ENCODE measurements at regions not wholly inside any gene's neighbourhood (a gene's known extent, or its start where the extent isn't known, plus 50 kb on each side); places are given as distances from the start of the nearest gene placed in this dataset.

GRCh38 chr1:10889650-10890353, 93.4 kb upstream of the CASZ1 start:
- no peaks in the 10 kb centered on the region for H4K20me1 ChIP-seq (ENCODE audit: insufficient read depth, low read length)
- no peak overlapping the region for H3K4me3 ChIP-seq (replicated peaks in 1 of 3; ENCODE audit: low read depth in 2 of 3, low read length in 3 of 3)
- H3K4me2 ChIP-seq (replicated peaks; ENCODE audit: extremely low read depth, low read length, poor library complexity, severe bottlenecking), result no peak overlapping the region
- no peak for DNase-seq
- peak overlapping the region in 1 of 2 donors; percentile 73 for H3K4me3 Mint-ChIP-seq
- 58% methylated on average over 20 of the region's 20 CpGs for WGBS (ENCODE audit: insufficient coverage)
- no peak overlapping the region for H2AFZ ChIP-seq (ENCODE audit: insufficient read depth, low read depth, low read length, poor library complexity, severe bottlenecking)
- no peaks in the 10 kb centered on the region for H3K79me2 ChIP-seq (ENCODE audit: insufficient read depth, low read length)
- H3K4me1 ChIP-seq (ENCODE audit: control insufficient read depth in 1 of 2, insufficient read depth in 2 of 2, low read length in 2 of 2), result no peaks in the 10 kb centered on the region
- peaks cover 51 to 62% (median 61%) of the 10 kb centered on the region in 3 donors for H3K27me3 Mint-ChIP-seq (ENCODE audit: low read depth in 3 of 3)
- no peak overlapping the region for H3K27ac Mint-ChIP-seq
- no peak overlapping the region for H3K27ac ChIP-seq (ENCODE audit: low read depth in 1 of 2, low read length in 2 of 2)
- intact Hi-C loops (cut with micrococcal nuclease), result no loop called here
- H3K9me3 Mint-ChIP-seq, result peaks cover 0 to 12% (median 3%) of the 10 kb centered on the region in 7 donors
- H3K36me3 Mint-ChIP-seq, result peaks cover 0 to 2% of the 10 kb centered on the region in 2 donors
- H3K9me3 ChIP-seq (replicated peaks in 1 of 2; ENCODE audit: control insufficient read depth in 1 of 2, insufficient read depth in 1 of 2, low read length in 2 of 2), result no peaks in the 10 kb centered on the region
- H3K27me3 ChIP-seq (ENCODE audit: control insufficient read depth in 2 of 2, insufficient read depth in 2 of 2, low read length in 2 of 2), result peaks cover 24 to 44% of the 10 kb centered on the region in 2 donors
- H3K4me1 Mint-ChIP-seq, result peaks cover 6% of the 10 kb centered on the region
- no peaks in the 10 kb centered on the region for H3K36me3 ChIP-seq (replicated peaks in 1 of 2; ENCODE audit: control insufficient read depth in 1 of 2, insufficient read depth in 2 of 2, low read length in 2 of 2)
- no peak overlapping the region for H3K9ac ChIP-seq (ENCODE audit: insufficient read depth, low read length, poor library complexity, severe bottlenecking)
- no peak for TF ChIP-seq CTCF (IDR thresholded peaks at IDR 0.05)

- no peaks in the 10 kb centered on the region for H3K4me1 ChIP-seq (ENCODE audit: control insufficient read depth in 1 of 2, insufficient read depth in 2 of 2, low read length in 2 of 2)
- Mint-ChIP-seq H3K27me3 (ENCODE audit: low read depth in 3 of 3) (peaks cover 51 to 57% (median 55%) of the 10 kb centered on the region in 3 donors), H3K36me3 (peaks cover 0 to 2% of the 10 kb centered on the region in 2 donors), H3K9me3 (peaks cover 0 to 12% (median 3%) of the 10 kb centered on the region in 7 donors), H3K27ac (no peak overlapping the region), H3K4me3 (peak overlapping the region in 1 of 2 donors; percentile 73), H3K4me1 (peaks cover 6% of the 10 kb centered on the region)
- WGBS (ENCODE audit: insufficient coverage), result 0% methylated on average over 3 of the region's 9 CpGs
- H2AFZ ChIP-seq (ENCODE audit: insufficient read depth, low read depth, low read length, poor library complexity, severe bottlenecking), result no peak overlapping the region
- no peaks in the 10 kb centered on the region for H3K9me3 ChIP-seq (replicated peaks in 1 of 2; ENCODE audit: control insufficient read depth in 1 of 2, insufficient read depth in 1 of 2, low read length in 2 of 2)
- intact Hi-C loops (cut with micrococcal nuclease), result no loop called here
- H3K79me2 ChIP-seq (ENCODE audit: insufficient read depth, low read length), result no peaks in the 10 kb centered on the region
- H4K20me1 ChIP-seq (ENCODE audit: insufficient read depth, low read length), result no peaks in the 10 kb centered on the region
- no peak overlapping the region for H3K27ac ChIP-seq (ENCODE audit: low read depth in 1 of 2, low read length in 2 of 2)
- H3K9ac ChIP-seq (ENCODE audit: insufficient read depth, low read length, poor library complexity, severe bottlenecking), result no peak overlapping the region
- H3K4me2 ChIP-seq (replicated peaks; ENCODE audit: extremely low read depth, low read length, poor library complexity, severe bottlenecking), result no peak overlapping the region
- H3K27me3 ChIP-seq (ENCODE audit: control insufficient read depth in 2 of 2, insufficient read depth in 2 of 2, low read length in 2 of 2), result peaks cover 24 to 44% of the 10 kb centered on the region in 2 donors
- no peak overlapping the region for H3K4me3 ChIP-seq (replicated peaks in 1 of 3; ENCODE audit: low read depth in 2 of 3, low read length in 3 of 3)
- TF ChIP-seq CTCF (IDR thresholded peaks at IDR 0.05), result no peak
- H3K36me3 ChIP-seq (replicated peaks in 1 of 2; ENCODE audit: control insufficient read depth in 1 of 2, insufficient read depth in 2 of 2, low read length in 2 of 2), result no peaks in the 10 kb centered on the region
- DNase-seq, result no peak
Observed at GRCh38 chr1:10890491-10891071, 94.1 kb upstream of the CASZ1 start.

All from CD14-positive monocyte (primary cell).